ENCODE measurements at regions not wholly inside any gene's neighbourhood (a gene's known extent, or its start where the extent isn't known, plus 50 kb on each side); places are given as distances from the start of the nearest gene placed in this dataset.
"Not testable (repeated sequence)": the region's sequence is repeated elsewhere in the genome, so short reads cannot be mapped to it uniquely, and the experiment has no call there.

DNA sequence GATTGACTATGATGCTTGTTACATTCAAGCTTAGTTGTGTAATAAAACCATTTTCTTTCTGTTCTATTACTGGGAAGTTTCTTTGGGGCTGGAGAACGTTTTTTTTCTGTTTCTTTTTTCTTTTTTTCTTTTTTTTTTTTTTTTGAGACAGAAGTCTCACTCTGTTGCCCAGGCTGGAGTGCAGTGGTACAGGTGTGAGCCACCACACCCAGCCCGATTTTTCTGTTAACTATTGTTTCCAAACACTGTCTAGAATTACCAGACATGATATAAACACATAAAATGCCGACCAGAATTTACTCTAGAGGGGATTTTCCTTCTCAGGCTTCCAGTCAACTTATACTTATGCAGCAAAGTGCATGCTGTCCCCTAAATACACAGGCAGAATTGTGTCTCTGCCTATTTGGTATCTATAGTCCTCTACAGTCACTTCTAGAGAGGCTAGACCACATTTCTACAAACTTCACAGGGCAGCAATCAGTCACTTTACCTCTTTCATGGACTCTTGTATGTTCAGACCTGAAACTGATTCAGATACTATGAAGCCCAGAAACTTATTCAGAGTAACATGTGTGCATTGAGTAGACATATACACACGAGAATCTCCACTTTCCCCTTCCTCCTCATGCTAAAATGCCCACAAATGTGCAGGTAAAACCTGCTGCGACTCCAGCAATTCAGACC is 121.2 kb downstream of the ZNF737 start:
- H3K4me2 ChIP-seq (ENCODE audit: low read depth, low read length, poor library complexity, severe bottlenecking) = no peak overlapping the region
- no peaks in the 10 kb centered on the region for H3K79me2 ChIP-seq (ENCODE audit: insufficient read depth, low read length)
- H2AFZ ChIP-seq (ENCODE audit: low read length) = peak overlapping the region; percentile 73; the same call in 1 of the 2 replicates
- no peaks in the 10 kb centered on the region for H3F3A ChIP-seq (ENCODE audit: low read depth)
- no peaks in the 10 kb centered on the region for H3K36me3 ChIP-seq (ENCODE audit: insufficient read depth, low read length)
- no peak overlapping the region for H3K4me3 ChIP-seq (ENCODE audit: low read length, poor library complexity, severe bottlenecking)
- no peaks in the 10 kb centered on the region for H3K9me3 ChIP-seq (ENCODE audit: insufficient read depth, low read depth, low read length)
- H3K27me3 ChIP-seq (ENCODE audit: insufficient read depth, low read length, poor library complexity, severe bottlenecking) = no peaks in the 10 kb centered on the region
- TF ChIP-seq, protein P1, sequence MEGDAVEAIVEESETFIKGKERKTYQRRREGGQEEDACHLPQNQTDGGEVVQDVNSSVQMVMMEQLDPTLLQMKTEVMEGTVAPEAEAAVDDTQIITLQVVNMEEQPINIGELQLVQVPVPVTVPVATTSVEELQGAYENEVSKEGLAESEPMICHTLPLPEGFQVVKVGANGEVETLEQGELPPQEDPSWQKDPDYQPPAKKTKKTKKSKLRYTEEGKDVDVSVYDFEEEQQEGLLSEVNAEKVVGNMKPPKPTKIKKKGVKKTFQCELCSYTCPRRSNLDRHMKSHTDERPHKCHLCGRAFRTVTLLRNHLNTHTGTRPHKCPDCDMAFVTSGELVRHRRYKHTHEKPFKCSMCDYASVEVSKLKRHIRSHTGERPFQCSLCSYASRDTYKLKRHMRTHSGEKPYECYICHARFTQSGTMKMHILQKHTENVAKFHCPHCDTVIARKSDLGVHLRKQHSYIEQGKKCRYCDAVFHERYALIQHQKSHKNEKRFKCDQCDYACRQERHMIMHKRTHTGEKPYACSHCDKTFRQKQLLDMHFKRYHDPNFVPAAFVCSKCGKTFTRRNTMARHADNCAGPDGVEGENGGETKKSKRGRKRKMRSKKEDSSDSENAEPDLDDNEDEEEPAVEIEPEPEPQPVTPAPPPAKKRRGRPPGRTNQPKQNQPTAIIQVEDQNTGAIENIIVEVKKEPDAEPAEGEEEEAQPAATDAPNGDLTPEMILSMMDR (conservative IDR thresholded peaks at IDR 0.05; ENCODE audit: low read length) = no peak
- no peak for TF ChIP-seq EZH2phosphoT487 (IDR thresholded peaks at IDR 0.05; ENCODE audit: borderline replicate concordance)
- no peak overlapping the region for H3K9ac ChIP-seq (ENCODE audit: low read depth, low read length, poor library complexity, severe bottlenecking)
- no peaks in the 10 kb centered on the region for H3K4me1 ChIP-seq (ENCODE audit: insufficient read depth, low read length, poor library complexity, severe bottlenecking)
- H3K9me2 ChIP-seq (replicated peaks; ENCODE audit: low read depth, low read length) = no peaks in the 10 kb centered on the region
- no peaks in the 10 kb centered on the region for H4K20me1 ChIP-seq (ENCODE audit: insufficient read depth, low read length, poor library complexity, severe bottlenecking)

DNA sequence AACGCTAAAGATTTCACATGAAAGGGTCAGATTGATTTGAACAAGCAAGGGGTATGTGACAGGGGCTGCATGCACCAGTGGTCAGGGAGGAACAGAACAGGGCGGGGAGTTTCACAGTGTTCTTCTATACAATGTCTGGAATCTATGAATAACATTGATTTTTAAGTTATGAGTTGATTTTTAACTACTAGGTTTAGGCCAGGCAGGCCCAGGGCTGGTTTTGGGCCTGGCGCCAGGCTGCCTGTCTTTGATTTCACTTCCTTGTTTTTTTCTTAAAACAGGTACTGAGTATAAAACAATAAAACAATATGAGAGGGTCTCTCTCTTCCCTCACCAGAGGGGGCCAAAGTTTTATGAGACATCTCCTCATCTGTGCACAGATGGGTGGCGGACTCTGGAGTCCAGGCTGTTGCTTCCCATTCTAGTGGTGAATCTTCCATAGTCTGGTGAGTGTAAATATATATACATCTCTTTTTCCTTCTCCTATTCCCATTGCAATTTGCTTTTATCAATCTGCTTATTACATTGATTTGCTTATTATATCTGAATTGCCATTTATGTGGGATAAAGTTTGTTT is 133.2 kb downstream of the ZNF737 start:
- not testable (repeated sequence) for H3K4me1 ChIP-seq (ENCODE audit: insufficient read depth, low read length, poor library complexity, severe bottlenecking); H3K4me3 ChIP-seq (ENCODE audit: low read length, poor library complexity, severe bottlenecking); H3K27me3 ChIP-seq (ENCODE audit: insufficient read depth, low read length, poor library complexity, severe bottlenecking); H4K20me1 ChIP-seq (ENCODE audit: insufficient read depth, low read length, poor library complexity, severe bottlenecking); H3K9ac ChIP-seq (ENCODE audit: low read depth, low read length, poor library complexity, severe bottlenecking); H3K9me3 ChIP-seq (ENCODE audit: insufficient read depth, low read depth, low read length); H3K36me3 ChIP-seq (ENCODE audit: insufficient read depth, low read length); H3K9me2 ChIP-seq (replicated peaks; ENCODE audit: low read depth, low read length); H3F3A ChIP-seq (ENCODE audit: low read depth); H3K79me2 ChIP-seq (ENCODE audit: insufficient read depth, low read length); H3K4me2 ChIP-seq (ENCODE audit: low read depth, low read length, poor library complexity, severe bottlenecking); H2AFZ ChIP-seq (ENCODE audit: low read length)

DNA sequence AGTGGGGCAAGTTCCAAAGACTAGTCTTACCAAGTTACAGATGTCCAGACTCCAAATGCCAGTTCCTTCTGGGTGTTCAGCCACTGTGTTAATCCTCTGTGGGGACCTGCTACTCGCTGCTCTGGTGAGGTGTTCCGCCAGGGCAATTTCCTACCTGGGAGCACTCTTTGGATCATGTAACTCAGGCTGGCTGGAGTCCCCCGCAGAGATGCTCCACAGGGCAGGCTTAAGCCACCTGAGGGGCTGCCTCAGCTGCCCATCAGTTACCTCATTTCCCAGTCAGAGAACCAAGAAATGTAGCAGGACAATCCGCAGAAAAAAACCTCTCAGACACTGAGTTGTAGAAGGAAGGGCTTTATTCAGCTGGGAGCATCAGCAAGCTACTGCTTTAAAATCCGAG is 133.8 kb downstream of the ZNF737 start:
- H3K4me3 ChIP-seq (ENCODE audit: low read length, poor library complexity, severe bottlenecking) = no peak overlapping the region
- no peak overlapping the region for H3K9ac ChIP-seq (ENCODE audit: low read depth, low read length, poor library complexity, severe bottlenecking)
- no peak overlapping the region for H2AFZ ChIP-seq (ENCODE audit: low read length)
- H3K4me2 ChIP-seq (ENCODE audit: low read depth, low read length, poor library complexity, severe bottlenecking) = no peak overlapping the region
- no peaks in the 10 kb centered on the region for H3F3A ChIP-seq (ENCODE audit: low read depth)
- no peaks in the 10 kb centered on the region for H3K4me1 ChIP-seq (ENCODE audit: insufficient read depth, low read length, poor library complexity, severe bottlenecking)
- no peaks in the 10 kb centered on the region for H3K27me3 ChIP-seq (ENCODE audit: insufficient read depth, low read length, poor library complexity, severe bottlenecking)
- H3K9me2 ChIP-seq (replicated peaks; ENCODE audit: low read depth, low read length) = no peaks in the 10 kb centered on the region
- TF ChIP-seq, protein P1 (conservative IDR thresholded peaks at IDR 0.05; ENCODE audit: low read length) = no peak
- no peak for TF ChIP-seq EZH2phosphoT487 (IDR thresholded peaks at IDR 0.05; ENCODE audit: borderline replicate concordance)
- H3K79me2 ChIP-seq (ENCODE audit: insufficient read depth, low read length) = no peaks in the 10 kb centered on the region
- no peaks in the 10 kb centered on the region; the same call in 1 of the 2 replicates for H3K9me3 ChIP-seq (ENCODE audit: insufficient read depth, low read depth, low read length)
- no peaks in the 10 kb centered on the region for H3K36me3 ChIP-seq (ENCODE audit: insufficient read depth, low read length)
- H4K20me1 ChIP-seq (ENCODE audit: insufficient read depth, low read length, poor library complexity, severe bottlenecking) = no peaks in the 10 kb centered on the region

All from Loucy (cell line).